HEK293T (cell line): ENCODE measurements at regions not wholly inside any gene's neighbourhood (a gene's known extent, or its start where the extent isn't known, plus 50 kb on each side); places are given as distances from the start of the nearest gene placed in this dataset.
"Not testable (repeated sequence)": the region's sequence is repeated elsewhere in the genome, so short reads cannot be mapped to it uniquely, and the experiment has no call there.

Source experiments
- CTCF ChIA-PET: fragments of 350-600 bp; formaldehyde crosslinking; extraction: SDS; loops from one replicate; lab custom pipeline; 2021; ENCODE audit warnings: antibody characterized with exemption, inconsistent platforms; lab: Yijun Ruan, JAX
- POLR2A ChIA-PET: fragments of 350-600 bp; formaldehyde crosslinking; extraction: SDS; loops from one replicate; lab custom pipeline; 2020; ENCODE audit warnings: antibody characterized with exemption, inconsistent platforms; lab: Yijun Ruan, JAX
- DNase-seq: peaks from one replicate; pipeline ENCODE4 v3.0.0; 2012; ENCODE audit warnings: mixed read lengths; ENCODE audit errors: extremely low spot score
- ARNT ChIP-seq: fragments of 450-650 bp; IDR thresholded peaks from 2 replicates; pipeline ENCODE4 v1.6.1; 2017; ENCODE audit warnings: mild to moderate bottlenecking
- BHLHE40 ChIP-seq: fragments of 450-650 bp; IDR thresholded peaks from 2 replicates; pipeline ENCODE4 v1.6.1; 2016; ENCODE audit warnings: mild to moderate bottlenecking, moderate library complexity, borderline replicate concordance
- CTBP1 ChIP-seq: fragments of 450-650 bp; IDR thresholded peaks from 2 replicates; pipeline ENCODE4 v1.6.1; 2016; ENCODE audit warnings: borderline replicate concordance
- ELF4 ChIP-seq: fragments of 450-650 bp; IDR thresholded peaks from 2 replicates; pipeline ENCODE4 v1.6.1; 2017; ENCODE audit warnings: antibody characterized with exemption
- FOXA1 ChIP-seq: fragments of 450-650 bp; IDR thresholded peaks from 2 replicates; pipeline ENCODE4 v1.6.1; 2016; ENCODE audit warnings: mild to moderate bottlenecking
- FOXK2 ChIP-seq: fragments of 450-650 bp; IDR thresholded peaks from 2 replicates; pipeline ENCODE4 v1.6.1; 2016; ENCODE audit warnings: mild to moderate bottlenecking
- FOXM1 ChIP-seq: fragments of 450-650 bp; IDR thresholded peaks from 2 replicates; pipeline ENCODE4 v1.6.1; 2017; ENCODE audit warnings: mild to moderate bottlenecking, borderline replicate concordance
- HDGF ChIP-seq: fragments of 450-650 bp; IDR thresholded peaks from 2 replicates; pipeline ENCODE4 v1.6.1; 2017; ENCODE audit warnings: antibody characterized with exemption, borderline replicate concordance
- L3MBTL2 ChIP-seq: fragments of 450-650 bp; conservative IDR thresholded peaks from 2 replicates; pipeline ENCODE4 v1.6.1; 2016; ENCODE audit warnings: mild to moderate bottlenecking
- LEF1 ChIP-seq: fragments of 450-650 bp; IDR thresholded peaks from 2 replicates; pipeline ENCODE4 v1.6.1; 2017; ENCODE audit warnings: mild to moderate bottlenecking, borderline replicate concordance
- NFRKB ChIP-seq: fragments of 450-650 bp; IDR thresholded peaks from 2 replicates; pipeline ENCODE4 v1.6.1; 2016; ENCODE audit warnings: mild to moderate bottlenecking, moderate library complexity
- SP1 ChIP-seq: fragments of 450-650 bp; IDR thresholded peaks from 2 replicates; pipeline ENCODE4 v1.6.1; 2017
- SUZ12 ChIP-seq: fragments of 450-650 bp; IDR thresholded peaks from 2 replicates; pipeline ENCODE4 v1.6.1; 2016; ENCODE audit warnings: mild to moderate bottlenecking
- TARDBP ChIP-seq: fragments of 450-650 bp; IDR thresholded peaks from 2 replicates; pipeline ENCODE4 v1.6.1; 2016
- ZNF384 ChIP-seq: fragments of 450-650 bp; IDR thresholded peaks from 2 replicates; pipeline ENCODE4 v1.6.1; 2016
- TF ChIP-seq, protein P1 (sequence below): fragments of 450-650 bp; IDR thresholded peaks from 2 replicates; pipeline ENCODE4 v1.6.1; 2016

DNA sequence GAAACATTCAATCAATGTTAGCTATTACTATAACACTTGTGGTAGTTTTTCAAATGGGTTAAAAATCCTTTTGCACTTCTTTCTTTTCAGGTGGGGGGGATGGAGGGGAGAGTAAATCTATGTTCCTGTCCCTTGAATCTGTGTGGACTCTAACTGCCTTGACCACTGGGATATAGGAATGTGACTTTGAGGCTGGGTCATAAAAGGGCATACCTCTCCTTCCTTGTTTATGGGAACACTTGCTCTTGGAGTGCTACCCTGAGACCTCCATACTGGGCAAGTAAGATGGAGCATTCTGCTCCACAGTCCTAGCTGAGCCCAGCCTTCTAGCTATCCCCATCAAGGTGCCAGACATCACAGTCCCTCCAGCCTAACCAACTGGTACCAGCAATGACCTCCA, 89.3 kb upstream of the SIM2 start:
- POLR2A ChIA-PET: no interaction called here
- CTCF ChIA-PET: no interaction called here
- TF ChIP-seq ZNF384 (no peak), BHLHE40 (no peak)
- no peak for DNase-seq

DNA sequence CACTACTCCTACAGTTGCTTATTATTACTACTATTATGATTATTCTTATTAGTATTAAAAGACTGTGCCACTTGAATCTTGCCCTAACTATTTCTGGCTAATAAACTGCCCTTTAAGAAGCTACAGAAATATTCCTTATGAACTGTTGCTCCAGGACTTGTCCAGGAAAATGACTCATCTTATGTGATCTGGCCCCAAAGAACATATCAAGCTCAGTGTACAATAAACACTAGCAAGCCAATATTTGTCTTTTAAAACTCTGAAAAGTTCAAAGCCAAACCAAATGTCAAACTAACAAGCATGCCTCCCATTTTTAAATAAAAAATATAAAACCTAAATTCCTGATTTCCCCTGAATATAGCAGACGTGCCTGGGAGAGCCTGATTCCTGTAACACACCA, 88.7 kb upstream of the SIM2 start:
- no peak for TF ChIP-seq SP1
- CTCF ChIA-PET: no interaction called here
- DNase-seq: no peak
- POLR2A ChIA-PET: no interaction called here

DNA sequence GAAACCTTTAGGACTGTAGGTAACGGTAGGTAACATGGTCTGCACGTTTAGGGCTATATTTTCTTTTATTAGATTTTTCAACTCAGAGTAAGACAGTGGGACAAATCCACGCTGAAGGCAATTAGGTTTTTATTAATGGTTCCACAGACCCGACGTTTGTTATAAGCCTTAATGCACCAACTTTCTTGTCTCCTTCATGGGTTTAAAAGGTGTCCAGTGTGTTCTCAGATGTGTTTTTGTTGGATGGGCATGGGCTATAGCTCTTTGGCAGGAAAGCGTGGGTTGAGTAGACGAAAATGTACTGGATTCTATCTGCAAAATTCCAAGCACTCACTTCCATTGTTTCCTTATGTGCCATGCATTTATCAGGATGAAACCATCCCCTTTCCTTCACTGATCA, 88.0 kb upstream of the SIM2 start:
- TF ChIP-seq FOXA1: no peak
- no peak for TF ChIP-seq TARDBP
- TF ChIP-seq CTBP1: no peak
- TF ChIP-seq LEF1: no peak
- POLR2A ChIA-PET: no interaction called here
- DNase-seq: no peak
- CTCF ChIA-PET: no interaction called here

DNA sequence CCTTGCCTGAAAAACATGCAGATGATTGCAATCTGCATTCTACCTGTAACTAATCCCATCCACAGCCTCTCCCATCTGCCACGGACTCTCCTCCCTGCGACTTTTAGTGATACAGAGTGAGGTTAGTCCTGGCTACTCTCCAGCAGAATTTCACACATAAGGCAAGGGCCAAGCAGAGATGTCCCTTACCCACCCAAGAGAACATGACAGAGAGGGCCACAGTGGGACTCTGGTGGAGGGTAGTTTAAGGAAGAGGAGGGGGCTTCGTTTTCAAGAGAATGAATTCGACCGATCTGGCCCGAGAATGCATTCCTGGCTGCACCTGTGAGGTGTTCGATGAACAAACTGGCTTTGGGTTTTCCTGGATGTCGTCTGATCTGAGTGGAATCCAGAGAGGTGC, 87.5 kb upstream of the SIM2 start:
- no peak for DNase-seq
- CTCF ChIA-PET: no interaction called here
- TF ChIP-seq L3MBTL2: no peak
- no peak for TF ChIP-seq FOXK2
- TF ChIP-seq ZNF384: no peak
- no peak for TF ChIP-seq LEF1
- TF ChIP-seq ELF4: no peak
- no peak for TF ChIP-seq ARNT
- no peak for TF ChIP-seq SUZ12
- no peak for TF ChIP-seq FOXA1
- TF ChIP-seq SP1: no peak
- no peak for TF ChIP-seq NFRKB
- no peak for TF ChIP-seq TARDBP
- no peak for TF ChIP-seq FOXM1
- no peak for TF ChIP-seq BHLHE40
- TF ChIP-seq CTBP1: no peak
- POLR2A ChIA-PET: no interaction called here

DNA sequence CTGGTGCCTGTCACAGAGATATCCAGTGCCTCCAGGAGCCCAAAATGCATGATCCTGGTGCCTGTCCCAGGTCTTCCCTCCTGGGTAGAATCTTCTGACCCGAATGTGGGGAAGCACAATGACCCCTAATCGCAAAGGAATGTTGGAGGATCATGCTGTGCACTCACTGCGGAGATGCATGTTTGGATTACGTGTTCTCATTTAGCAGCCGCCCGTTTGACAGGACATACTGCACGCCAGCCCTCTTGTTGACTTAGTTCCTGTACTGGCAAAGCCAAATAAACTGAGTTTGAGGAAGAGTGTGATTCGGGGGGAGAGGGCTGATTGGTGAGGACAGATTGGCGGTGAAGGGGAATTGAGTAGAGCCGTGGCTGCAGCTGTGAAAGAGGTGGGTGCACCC, 85.9 kb upstream of the SIM2 start:
- TF ChIP-seq FOXM1 (no peak), FOXK2 (no peak), ZNF384 (no peak), L3MBTL2 (no peak), TARDBP (no peak), HDGF (no peak), FOXA1 (no peak), ARNT (no peak), CTBP1 (no peak), SP1 (no peak), NFRKB (no peak), BHLHE40 (no peak), ELF4 (no peak), SUZ12 (no peak)
- TF ChIP-seq, protein P1, sequence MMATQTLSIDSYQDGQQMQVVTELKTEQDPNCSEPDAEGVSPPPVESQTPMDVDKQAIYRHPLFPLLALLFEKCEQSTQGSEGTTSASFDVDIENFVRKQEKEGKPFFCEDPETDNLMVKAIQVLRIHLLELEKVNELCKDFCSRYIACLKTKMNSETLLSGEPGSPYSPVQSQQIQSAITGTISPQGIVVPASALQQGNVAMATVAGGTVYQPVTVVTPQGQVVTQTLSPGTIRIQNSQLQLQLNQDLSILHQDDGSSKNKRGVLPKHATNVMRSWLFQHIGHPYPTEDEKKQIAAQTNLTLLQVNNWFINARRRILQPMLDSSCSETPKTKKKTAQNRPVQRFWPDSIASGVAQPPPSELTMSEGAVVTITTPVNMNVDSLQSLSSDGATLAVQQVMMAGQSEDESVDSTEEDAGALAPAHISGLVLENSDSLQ: no peak
- POLR2A ChIA-PET: no interaction called here
- DNase-seq: no peak
- CTCF ChIA-PET: no interaction called here

DNA sequence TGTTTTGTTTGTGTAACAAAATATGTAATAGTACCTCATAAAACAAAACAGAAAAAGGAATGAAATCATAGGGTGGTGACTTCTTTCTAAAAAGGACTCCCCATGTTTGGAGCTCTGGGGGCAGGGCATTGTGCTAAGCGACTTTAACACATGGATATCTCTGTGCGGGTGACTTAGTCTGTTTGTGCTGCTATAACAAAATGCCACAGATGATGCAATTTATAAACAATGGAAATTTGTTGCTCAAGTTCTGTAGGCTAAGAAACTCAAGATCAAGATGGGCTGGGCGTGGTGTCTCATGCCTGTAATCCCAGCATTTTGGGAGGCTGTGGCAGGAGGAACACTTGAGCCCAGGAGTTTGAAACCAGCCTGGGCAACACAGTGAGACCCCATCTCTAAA, 85.4 kb upstream of the SIM2 start:
- CTCF ChIA-PET: interaction anchor here (1.1 kb wide), 1 partner anchor 17 kb away, joined by 5 read pairs; no protein-coding TSS in a partner anchor
- DNase-seq: no peak
- POLR2A ChIA-PET: no interaction called here
- TF ChIP-seq, protein P1: no peak
- no peak for TF ChIP-seq TARDBP

DNA sequence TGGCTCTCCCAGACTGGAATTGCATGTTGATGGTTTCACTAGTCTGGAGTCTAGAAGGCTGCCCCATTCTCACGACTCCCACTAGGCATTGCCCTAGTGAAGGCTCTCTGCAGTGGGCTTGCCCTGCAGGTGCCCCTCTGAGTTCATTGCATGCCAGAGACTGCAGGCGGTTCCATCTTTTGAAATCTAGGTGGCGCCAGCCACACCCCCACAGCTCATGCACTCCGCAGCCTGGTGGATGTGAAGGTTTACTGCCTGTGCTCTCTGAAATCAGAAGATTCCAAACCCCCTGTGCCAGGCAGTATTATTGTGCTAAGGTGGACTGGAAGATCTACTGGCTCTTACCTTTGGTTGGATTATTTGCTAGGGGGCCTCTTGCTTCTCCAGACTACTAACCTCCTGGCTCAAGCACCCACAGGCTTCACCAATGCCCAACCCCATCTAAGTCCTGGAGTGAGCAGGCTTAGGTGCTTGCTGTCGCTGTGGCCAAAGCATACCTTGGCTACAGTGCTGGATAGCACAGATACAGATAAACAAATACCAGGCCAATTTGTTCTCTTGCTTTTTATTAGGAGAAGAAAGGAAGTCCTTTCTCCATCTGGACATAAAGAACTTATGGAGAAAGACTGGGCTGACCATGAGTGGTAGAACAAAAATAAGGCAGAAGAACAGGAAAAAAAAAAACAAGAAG, 83.5 kb upstream of the SIM2 start:
- peak; percentile 59 for DNase-seq
- no peak for TF ChIP-seq SUZ12
- no peak for TF ChIP-seq ZNF384
- no peak for TF ChIP-seq TARDBP
- TF ChIP-seq SP1: no peak
- TF ChIP-seq NFRKB: no peak
- TF ChIP-seq FOXM1: no peak
- TF ChIP-seq BHLHE40: no peak
- no peak for TF ChIP-seq FOXA1
- no peak for TF ChIP-seq LEF1
- TF ChIP-seq CTBP1: no peak
- no peak for TF ChIP-seq ARNT
- TF ChIP-seq, protein P1: no peak
- TF ChIP-seq FOXK2: no peak
- TF ChIP-seq L3MBTL2: no peak
- TF ChIP-seq ELF4: no peak
- no peak for TF ChIP-seq HDGF
- CTCF ChIA-PET: interaction anchor here (1.7 kb wide), 1 partner anchor 15 kb away, joined by 5 read pairs; no protein-coding TSS in a partner anchor
- POLR2A ChIA-PET: no interaction called here

DNA sequence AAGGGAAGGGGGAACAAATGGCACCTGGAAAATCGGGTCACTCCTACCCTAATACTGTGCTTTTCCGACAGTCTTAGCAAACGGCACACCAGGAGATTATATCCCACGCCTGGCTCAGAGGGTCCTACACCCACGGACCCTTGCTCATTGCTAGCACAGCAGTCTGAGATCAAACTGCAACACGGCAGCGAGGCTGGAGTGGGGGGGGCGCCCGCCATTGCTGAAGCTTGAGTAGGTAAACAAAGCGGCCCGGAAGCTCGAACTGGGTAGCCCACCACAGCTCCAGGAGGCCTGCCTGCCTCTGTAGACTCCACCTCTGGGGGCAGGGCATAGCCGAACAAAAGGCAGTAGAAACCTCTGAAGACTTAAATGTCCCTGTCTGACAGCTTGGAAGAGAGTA, 82.1 kb upstream of the SIM2 start:
- CTCF ChIA-PET, DNase-seq, POLR2A ChIA-PET: not testable (repeated sequence)

DNA sequence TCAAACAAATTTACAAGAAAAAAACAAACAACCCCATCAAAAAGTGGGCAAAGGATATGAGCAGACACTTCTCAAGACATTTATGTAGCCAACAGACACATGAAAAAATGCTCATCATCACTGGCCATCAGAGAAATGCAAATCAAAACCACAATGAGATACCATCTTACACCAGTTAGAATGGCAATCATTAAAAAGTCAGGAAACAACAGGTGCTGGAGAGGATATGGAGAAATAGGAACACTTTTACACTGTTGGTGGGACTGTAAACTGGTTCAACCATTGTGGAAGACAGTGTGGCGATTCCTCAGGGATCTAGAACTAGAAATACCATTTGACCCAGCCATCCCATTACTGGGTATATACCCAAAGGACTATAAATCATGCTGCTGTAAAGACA, 77.1 kb upstream of the SIM2 start:
- CTCF ChIA-PET, DNase-seq, POLR2A ChIA-PET: not testable (repeated sequence)
